Cardiac muscle cell (in vitro differentiated cells and primary cell): ENCODE measurements at regions not wholly inside any gene's neighbourhood (a gene's known extent, or its start where the extent isn't known, plus 50 kb on each side); places are given as distances from the start of the nearest gene placed in this dataset.

Experiments used
- DNase-seq, 2 donors: peaks; one replicate each; pipeline versions ENCODE4 v3.0.0 to v3.0.0-alpha.2; 2010 to 2017; ENCODE audit warnings: low read depth in 1 of 2, low spot score in 1 of 2
- H3K27ac ChIP-seq: fragments of 200-600 bp; sonication (generic); 2 replicates; pipeline ENCODE4 v1.5.1; 2016
- H3K27me3 ChIP-seq: fragments of 200-600 bp; sonication (generic); 2 replicates; pipeline ENCODE4 v1.6.0; 2016; ENCODE audit warnings: control low read depth
- H3K36me3 ChIP-seq: fragments of 200-600 bp; sonication (generic); 2 replicates; pipeline ENCODE4 v1.5.1; 2016; ENCODE audit warnings: control low read depth
- H3K4me1 ChIP-seq: fragments of 200-600 bp; sonication (generic); 2 replicates; pipeline ENCODE4 v1.8.1; 2017; ENCODE audit warnings: low read depth, mild to moderate bottlenecking, mixed run types
- H3K4me3 ChIP-seq: fragments of 200-600 bp; sonication (generic); 2 replicates; pipeline ENCODE4 v1.5.1; 2016; ENCODE audit warnings: mild to moderate bottlenecking
- H3K9me3 ChIP-seq: fragments of 200-600 bp; sonication (generic); 2 replicates; pipeline ENCODE4 v1.5.1; 2017; ENCODE audit warnings: low read depth, mild to moderate bottlenecking, control low read depth
- CTCF ChIP-seq: IDR thresholded peaks from 2 replicates; pipeline ENCODE4 v1.5.1; 2012; ENCODE audit warnings: low read depth, mild to moderate bottlenecking, low read length

DNA sequence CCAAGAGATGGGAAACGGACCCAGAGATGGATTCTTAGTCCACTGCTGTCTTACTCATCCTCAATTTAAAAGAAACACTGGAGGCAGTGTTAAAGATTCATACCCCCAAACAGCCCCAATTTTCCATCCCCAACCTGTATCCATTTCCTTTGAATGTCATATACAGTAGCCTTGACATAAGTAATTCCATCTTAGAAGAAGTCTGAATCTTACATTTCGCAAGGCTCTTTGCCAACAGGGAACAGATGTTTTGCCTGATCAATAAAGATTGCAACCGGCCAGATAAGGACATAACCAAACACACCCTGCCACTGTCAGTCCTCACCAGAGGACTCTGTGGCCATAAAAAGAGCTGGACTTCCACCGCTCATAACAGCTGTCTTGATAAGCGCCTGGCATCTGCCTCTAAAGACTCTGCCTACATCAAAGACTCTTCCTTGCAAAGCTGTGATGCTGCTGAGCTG is 59.0 kb upstream of the MED9 start:
- Histone ChIP-seq H3K27me3 (no peaks in the 10 kb centered on the region), H3K9me3 (no peaks in the 10 kb centered on the region), H3K4me3 (no peak overlapping the region), H3K27ac (no peak overlapping the region), H3K36me3 (no peaks in the 10 kb centered on the region), H3K4me1 (no peaks in the 10 kb centered on the region)
- DNase-seq = peak in 1 of 2 donors; percentile 12
- no peak for TF ChIP-seq CTCF

DNA sequence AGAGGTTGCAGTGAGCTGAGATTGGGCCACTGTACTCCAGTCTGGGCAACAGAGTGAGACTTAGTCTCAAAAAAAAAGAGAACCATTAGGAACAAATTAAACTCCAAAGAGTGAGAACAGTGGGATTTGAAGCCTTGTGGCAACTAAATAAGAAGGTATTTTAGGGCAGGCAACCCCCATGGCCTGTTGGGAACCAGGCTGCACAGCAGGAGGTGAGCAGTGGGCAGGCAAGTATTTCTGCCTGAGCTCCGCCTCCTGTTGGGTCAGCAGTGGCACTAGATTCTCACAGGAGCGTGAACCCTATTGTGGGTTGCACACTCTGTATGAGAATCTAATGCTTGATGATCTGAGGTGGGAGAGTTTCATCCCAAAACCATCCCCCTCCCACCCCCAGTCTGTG is 57.6 kb upstream of the MED9 start:
- no peak for TF ChIP-seq CTCF
- H3K4me1 ChIP-seq = no peaks in the 10 kb centered on the region
- no peaks in the 10 kb centered on the region for H3K27me3 ChIP-seq
- H3K4me3 ChIP-seq = no peak overlapping the region
- H3K9me3 ChIP-seq = no peaks in the 10 kb centered on the region
- DNase-seq = peak in 1 of 2 donors; percentile 12
- no peaks in the 10 kb centered on the region for H3K36me3 ChIP-seq
- H3K27ac ChIP-seq = no peak overlapping the region

- no peaks in the 10 kb centered on the region for H3K27me3 ChIP-seq
- DNase-seq = peak in 1 of 2 donors; percentile 23
- no peak overlapping the region for H3K4me3 ChIP-seq
- H3K36me3 ChIP-seq = no peaks in the 10 kb centered on the region
- no peak overlapping the region for H3K27ac ChIP-seq
- no peak for TF ChIP-seq CTCF
- no peaks in the 10 kb centered on the region for H3K4me1 ChIP-seq
- no peaks in the 10 kb centered on the region for H3K9me3 ChIP-seq
Observed at GRCh38 chr17:17419631-17420030, 57.2 kb upstream of the MED9 start.

DNA sequence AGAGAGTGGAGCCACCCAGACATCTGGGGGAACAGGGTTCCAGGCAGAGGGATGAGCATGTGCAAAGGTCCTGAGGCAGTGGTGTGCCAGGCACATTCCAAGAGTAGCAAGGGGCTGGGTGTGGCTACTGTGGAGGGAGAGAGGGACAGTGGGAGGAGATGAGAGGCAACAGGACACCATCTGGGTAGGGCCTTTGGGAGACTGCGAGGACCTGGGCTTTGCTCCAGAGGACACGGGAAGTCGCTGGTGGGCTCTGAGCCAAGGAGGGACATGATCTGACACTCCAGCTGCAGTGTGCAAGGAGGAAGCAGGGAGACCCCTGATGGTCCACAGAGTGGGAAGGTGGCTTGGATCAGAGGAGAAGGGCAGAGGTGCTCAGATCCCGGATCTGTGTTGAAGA is 56.7 kb upstream of the MED9 start:
- no peak for TF ChIP-seq CTCF
- Histone ChIP-seq H3K27ac (no peak overlapping the region), H3K4me1 (no peaks in the 10 kb centered on the region), H3K9me3 (no peaks in the 10 kb centered on the region), H3K36me3 (no peaks in the 10 kb centered on the region), H3K27me3 (no peaks in the 10 kb centered on the region), H3K4me3 (no peak overlapping the region)
- peak in 1 of 2 donors; percentile 27 for DNase-seq

DNA sequence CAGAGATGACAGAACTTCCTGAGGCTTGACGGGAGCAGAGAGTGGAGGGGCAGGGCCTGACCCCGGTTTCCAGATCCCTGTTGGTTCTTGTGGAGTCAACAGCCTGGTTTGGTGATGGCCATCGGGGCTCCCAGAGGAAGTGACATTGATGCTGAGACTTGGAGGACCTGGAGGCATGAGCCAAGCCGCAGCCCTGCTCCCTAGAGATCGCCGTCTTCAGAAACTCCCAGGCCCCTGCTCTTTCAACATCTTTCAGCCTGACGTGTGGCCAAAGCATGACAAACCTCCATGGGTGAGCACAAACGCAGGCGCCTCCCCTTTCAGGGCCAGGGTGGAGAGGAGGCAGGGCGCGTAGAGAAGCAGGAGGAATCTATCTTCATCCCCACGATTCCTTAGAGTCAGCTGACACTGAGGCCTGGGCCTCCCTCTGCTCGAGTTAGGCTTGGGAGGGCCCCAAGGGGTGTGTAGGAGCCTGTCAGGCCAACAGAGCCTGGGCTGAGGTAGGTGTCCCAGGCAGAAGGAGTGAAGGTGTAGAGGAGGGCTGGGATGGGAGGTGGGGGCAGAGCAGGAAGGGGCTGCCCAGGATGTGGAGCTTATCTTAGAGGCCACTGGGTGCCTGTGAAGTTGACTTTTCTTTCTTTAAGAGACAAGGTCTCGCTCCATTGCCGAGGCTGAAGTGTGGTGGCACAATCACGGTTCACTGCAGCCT is 56.1 kb upstream of the MED9 start:
- H3K4me3 ChIP-seq = no peak overlapping the region
- no peaks in the 10 kb centered on the region for H3K36me3 ChIP-seq
- no peaks in the 10 kb centered on the region for H3K4me1 ChIP-seq
- DNase-seq = peak in 1 of 2 donors; percentile 98
- no peak for TF ChIP-seq CTCF
- no peaks in the 10 kb centered on the region for H3K27me3 ChIP-seq
- no peak overlapping the region for H3K27ac ChIP-seq
- H3K9me3 ChIP-seq = no peaks in the 10 kb centered on the region
